SK-N-SH (cell line): ENCODE measurements at regions not wholly inside any gene's neighbourhood (a gene's known extent, or its start where the extent isn't known, plus 50 kb on each side); places are given as distances from the start of the nearest gene placed in this dataset.

ENCODE experiments used
- CHD2 ChIP-seq: fragments of 150-350 bp; IDR thresholded peaks from 2 replicates; pipeline ENCODE4 v1.6.1; 2018; ENCODE audit warnings: low read length; ENCODE audit not compliant: partially characterized antibody
- ELF1 ChIP-seq: IDR thresholded peaks from 2 replicates; pipeline ENCODE4 v1.4.0; 2012
- FOXJ3 ChIP-seq: sonication (generic); formaldehyde crosslinking; IDR thresholded peaks from 2 replicates; pipeline ENCODE4 v1.5.1; 2020; ENCODE audit warnings: mild to moderate bottlenecking, missing genetic modification reagents
- GABPA ChIP-seq: IDR thresholded peaks from 2 replicates; pipeline ENCODE4 v1.4.0; 2012; ENCODE audit warnings: low read depth, mild to moderate bottlenecking
- MXI1 ChIP-seq: IDR thresholded peaks from 2 replicates; pipeline ENCODE4 v1.6.1; 2012; ENCODE audit warnings: mild to moderate bottlenecking, low read depth, low read length, improper control_type of control experiment
- NRF1 ChIP-seq: IDR thresholded peaks from 2 replicates; pipeline ENCODE4 v1.6.1; 2012; ENCODE audit warnings: low read depth, mild to moderate bottlenecking, low read length
- POLR2AphosphoS5 ChIP-seq: IDR thresholded peaks from 2 replicates; pipeline ENCODE4 v1.6.1; 2012; ENCODE audit warnings: low read depth, low read length
- RAD21 ChIP-seq: IDR thresholded peaks from 2 replicates; pipeline ENCODE4 v1.6.1; 2012; ENCODE audit warnings: mild to moderate bottlenecking, low read length
- SIN3A ChIP-seq: IDR thresholded peaks from 2 replicates; pipeline ENCODE4 v1.6.1; 2012; ENCODE audit warnings: low read depth, mild to moderate bottlenecking, low read length, moderate library complexity, borderline replicate concordance
- YY1 ChIP-seq: IDR thresholded peaks from 2 replicates; pipeline ENCODE4 v1.4.0; 2012; ENCODE audit warnings: low read depth, mild to moderate bottlenecking
- ZBTB33 ChIP-seq: IDR thresholded peaks from 2 replicates; pipeline ENCODE4 v1.4.0; 2012; ENCODE audit warnings: low read depth, borderline replicate concordance
- TF ChIP-seq, protein P1 (sequence below): fragments of 200-600 bp; sonication (generic); IDR thresholded peaks from 2 replicates; pipeline ENCODE4 v1.6.1; 2017; ENCODE audit warnings: antibody characterized with exemption, mild to moderate bottlenecking, moderate library complexity
- TF ChIP-seq, protein P2 (sequence below): IDR thresholded peaks from 2 replicates; pipeline ENCODE4 v1.4.0; 2012; ENCODE audit warnings: low read depth
- TF ChIP-seq, protein P3 (sequence below): IDR thresholded peaks from 2 replicates; pipeline ENCODE4 v1.4.0; 2012; ENCODE audit warnings: low read depth, borderline replicate concordance

DNA sequence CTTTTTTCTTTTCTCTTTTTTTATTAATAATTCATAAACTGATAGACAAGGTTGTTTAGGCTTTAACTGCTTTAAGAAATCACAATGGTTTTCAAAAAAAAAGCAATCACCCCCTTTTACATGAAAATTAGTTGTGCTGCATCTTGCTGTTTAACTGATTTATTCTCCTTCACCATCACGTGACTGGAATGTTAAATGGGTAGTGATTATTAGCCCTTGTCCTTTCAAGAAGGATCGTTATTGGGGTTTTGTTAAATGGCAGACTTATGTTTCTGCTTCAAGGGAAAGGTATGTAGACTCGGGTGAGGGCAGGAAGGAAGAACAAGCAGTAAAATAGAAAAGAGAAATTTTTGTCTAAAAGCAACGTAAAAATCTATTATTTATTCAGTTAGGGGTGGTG lies 175.6 kb upstream of the TLE4 start:
- TF ChIP-seq NRF1 = no peak
- TF ChIP-seq, protein P1, sequence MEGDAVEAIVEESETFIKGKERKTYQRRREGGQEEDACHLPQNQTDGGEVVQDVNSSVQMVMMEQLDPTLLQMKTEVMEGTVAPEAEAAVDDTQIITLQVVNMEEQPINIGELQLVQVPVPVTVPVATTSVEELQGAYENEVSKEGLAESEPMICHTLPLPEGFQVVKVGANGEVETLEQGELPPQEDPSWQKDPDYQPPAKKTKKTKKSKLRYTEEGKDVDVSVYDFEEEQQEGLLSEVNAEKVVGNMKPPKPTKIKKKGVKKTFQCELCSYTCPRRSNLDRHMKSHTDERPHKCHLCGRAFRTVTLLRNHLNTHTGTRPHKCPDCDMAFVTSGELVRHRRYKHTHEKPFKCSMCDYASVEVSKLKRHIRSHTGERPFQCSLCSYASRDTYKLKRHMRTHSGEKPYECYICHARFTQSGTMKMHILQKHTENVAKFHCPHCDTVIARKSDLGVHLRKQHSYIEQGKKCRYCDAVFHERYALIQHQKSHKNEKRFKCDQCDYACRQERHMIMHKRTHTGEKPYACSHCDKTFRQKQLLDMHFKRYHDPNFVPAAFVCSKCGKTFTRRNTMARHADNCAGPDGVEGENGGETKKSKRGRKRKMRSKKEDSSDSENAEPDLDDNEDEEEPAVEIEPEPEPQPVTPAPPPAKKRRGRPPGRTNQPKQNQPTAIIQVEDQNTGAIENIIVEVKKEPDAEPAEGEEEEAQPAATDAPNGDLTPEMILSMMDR = no peak
- TF ChIP-seq FOXJ3 (CRISPR knock-in tag) = no peak
- TF ChIP-seq YY1 = no peak
- no peak for TF ChIP-seq RAD21
- TF ChIP-seq, protein P2, sequence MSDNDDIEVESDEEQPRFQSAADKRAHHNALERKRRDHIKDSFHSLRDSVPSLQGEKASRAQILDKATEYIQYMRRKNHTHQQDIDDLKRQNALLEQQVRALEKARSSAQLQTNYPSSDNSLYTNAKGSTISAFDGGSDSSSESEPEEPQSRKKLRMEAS = no peak
- TF ChIP-seq ZBTB33 = no peak
- TF ChIP-seq GABPA = no peak
- TF ChIP-seq, protein P3, sequence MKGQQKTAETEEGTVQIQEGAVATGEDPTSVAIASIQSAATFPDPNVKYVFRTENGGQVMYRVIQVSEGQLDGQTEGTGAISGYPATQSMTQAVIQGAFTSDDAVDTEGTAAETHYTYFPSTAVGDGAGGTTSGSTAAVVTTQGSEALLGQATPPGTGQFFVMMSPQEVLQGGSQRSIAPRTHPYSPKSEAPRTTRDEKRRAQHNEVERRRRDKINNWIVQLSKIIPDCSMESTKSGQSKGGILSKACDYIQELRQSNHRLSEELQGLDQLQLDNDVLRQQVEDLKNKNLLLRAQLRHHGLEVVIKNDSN = no peak
- TF ChIP-seq POLR2AphosphoS5 = no peak
- TF ChIP-seq SIN3A = no peak
- TF ChIP-seq ELF1 = no peak
- TF ChIP-seq CHD2 = no peak
- TF ChIP-seq MXI1 = no peak
